ENCODE measurements at regions not wholly inside any gene's neighbourhood (a gene's known extent, or its start where the extent isn't known, plus 50 kb on each side); places are given as distances from the start of the nearest gene placed in this dataset.

DNA sequence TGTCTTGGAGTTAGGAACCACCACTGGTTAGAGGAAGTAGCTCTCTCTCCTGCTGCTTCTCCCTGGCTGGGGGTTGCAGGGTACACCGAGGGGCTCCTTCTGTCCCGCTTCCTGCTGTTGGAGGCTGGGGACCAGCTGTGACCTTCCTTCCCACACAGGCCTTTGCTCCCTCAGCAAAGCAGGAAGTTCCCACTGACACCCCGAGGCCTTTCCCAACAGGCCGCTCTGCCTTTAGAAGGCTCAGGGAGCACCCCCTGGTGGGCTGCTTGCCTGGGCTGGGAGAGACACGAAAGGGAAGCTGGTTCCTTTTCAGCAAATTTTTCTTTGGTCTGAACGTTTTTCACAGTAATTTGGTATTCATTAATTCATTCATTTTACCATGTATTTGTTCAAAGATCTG lies 527.9 kb upstream of the B3GAT1 start (continued):
- TF ChIP-seq, protein P1, sequence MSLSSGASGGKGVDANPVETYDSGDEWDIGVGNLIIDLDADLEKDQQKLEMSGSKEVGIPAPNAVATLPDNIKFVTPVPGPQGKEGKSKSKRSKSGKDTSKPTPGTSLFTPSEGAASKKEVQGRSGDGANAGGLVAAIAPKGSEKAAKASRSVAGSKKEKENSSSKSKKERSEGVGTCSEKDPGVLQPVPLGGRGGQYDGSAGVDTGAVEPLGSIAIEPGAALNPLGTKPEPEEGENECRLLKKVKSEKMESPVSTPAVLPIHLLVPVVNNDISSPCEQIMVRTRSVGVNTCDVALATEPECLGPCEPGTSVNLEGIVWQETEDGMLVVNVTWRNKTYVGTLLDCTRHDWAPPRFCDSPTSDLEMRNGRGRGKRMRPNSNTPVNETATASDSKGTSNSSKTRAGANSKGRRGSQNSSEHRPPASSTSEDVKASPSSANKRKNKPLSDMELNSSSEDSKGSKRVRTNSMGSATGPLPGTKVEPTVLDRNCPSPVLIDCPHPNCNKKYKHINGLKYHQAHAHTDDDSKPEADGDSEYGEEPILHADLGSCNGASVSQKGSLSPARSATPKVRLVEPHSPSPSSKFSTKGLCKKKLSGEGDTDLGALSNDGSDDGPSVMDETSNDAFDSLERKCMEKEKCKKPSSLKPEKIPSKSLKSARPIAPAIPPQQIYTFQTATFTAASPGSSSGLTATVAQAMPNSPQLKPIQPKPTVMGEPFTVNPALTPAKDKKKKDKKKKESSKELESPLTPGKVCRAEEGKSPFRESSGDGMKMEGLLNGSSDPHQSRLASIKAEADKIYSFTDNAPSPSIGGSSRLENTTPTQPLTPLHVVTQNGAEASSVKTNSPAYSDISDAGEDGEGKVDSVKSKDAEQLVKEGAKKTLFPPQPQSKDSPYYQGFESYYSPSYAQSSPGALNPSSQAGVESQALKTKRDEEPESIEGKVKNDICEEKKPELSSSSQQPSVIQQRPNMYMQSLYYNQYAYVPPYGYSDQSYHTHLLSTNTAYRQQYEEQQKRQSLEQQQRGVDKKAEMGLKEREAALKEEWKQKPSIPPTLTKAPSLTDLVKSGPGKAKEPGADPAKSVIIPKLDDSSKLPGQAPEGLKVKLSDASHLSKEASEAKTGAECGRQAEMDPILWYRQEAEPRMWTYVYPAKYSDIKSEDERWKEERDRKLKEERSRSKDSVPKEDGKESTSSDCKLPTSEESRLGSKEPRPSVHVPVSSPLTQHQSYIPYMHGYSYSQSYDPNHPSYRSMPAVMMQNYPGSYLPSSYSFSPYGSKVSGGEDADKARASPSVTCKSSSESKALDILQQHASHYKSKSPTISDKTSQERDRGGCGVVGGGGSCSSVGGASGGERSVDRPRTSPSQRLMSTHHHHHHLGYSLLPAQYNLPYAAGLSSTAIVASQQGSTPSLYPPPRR (CRISPR knock-in tag; IDR thresholded peaks at IDR 0.05; ENCODE audit: borderline replicate concordance), result no peak
- TF ChIP-seq KDM6A (CRISPR knock-in tag; IDR thresholded peaks at IDR 0.05; ENCODE audit: low read depth), result no peak
- TF ChIP-seq GABPA (IDR thresholded peaks at IDR 0.05; ENCODE audit: low read depth, low read length), result no peak
- 0 out of 2 replicates have a peak, but pooled peaks have one; percentile 16 for TF ChIP-seq GABPA (CRISPR knock-in tag; IDR thresholded peaks at IDR 0.05; ENCODE audit: low read depth)
- TF ChIP-seq ZBTB20 (CRISPR knock-in tag; IDR thresholded peaks at IDR 0.05; ENCODE audit: borderline replicate concordance, low read depth), result no peak

- in situ Hi-C loops (cut with HindIII; ENCODE audit: extremely low pct_ligation_motif_present, low pct_unique_long_range_greater_than_20kb), result no loop called here
- POLR2A ChIA-PET, result no interaction called here
- Histone ChIP-seq H3K36me3 (replicated peaks in 1 of 2; ENCODE audit: control insufficient read depth in 1 of 2, insufficient read depth in 2 of 2, low read length in 2 of 2) (no peaks in the 10 kb centered on the region), H4K20me1 (ENCODE audit: insufficient read depth, low read length) (no peaks in the 10 kb centered on the region), H3K4me2 (ENCODE audit: low read depth, low read length) (no peak overlapping the region), H3K27ac (ENCODE audit: extremely low read length, insufficient read depth, low read length) (no peak overlapping the region), H3K4me3 (replicated peaks in 1 of 3; ENCODE audit: insufficient read depth in 1 of 3, low read depth in 2 of 3, low read length in 3 of 3) (no peak overlapping the region), H3K4me1 (ENCODE audit: insufficient read depth, low read length) (no peaks in the 10 kb centered on the region), H3K27me3 (ENCODE audit: control insufficient read depth in 1 of 2, insufficient read depth in 2 of 2, low read length in 2 of 2) (no peaks in the 10 kb centered on the region), H3K9me3 (ENCODE audit: low read length) (no peaks in the 10 kb centered on the region), H3K9ac (ENCODE audit: insufficient read depth, low read depth, low read length) (no peak overlapping the region), H3K79me2 (ENCODE audit: insufficient read depth, low read length) (no peaks in the 10 kb centered on the region), H2AFZ (ENCODE audit: low read length) (no peak overlapping the region)
- BruUV-seq (replicated peaks), result no TSS peak
- CTCF ChIA-PET (ENCODE audit: low intra/inter-chr PET ratio, low total read pairs), result no interaction called here
- DNase-seq (ENCODE audit: low spot score) (no peak), ATAC-seq (no peak), FAIRE-seq (no peak)
- no peak for TF ChIP-seq ZNF30 (CRISPR knock-in tag; IDR thresholded peaks at IDR 0.05)
- no peak for TF ChIP-seq NCOR1 (IDR thresholded peaks at IDR 0.05; ENCODE audit: borderline replicate concordance, low read length)
- TF ChIP-seq, protein P2, sequence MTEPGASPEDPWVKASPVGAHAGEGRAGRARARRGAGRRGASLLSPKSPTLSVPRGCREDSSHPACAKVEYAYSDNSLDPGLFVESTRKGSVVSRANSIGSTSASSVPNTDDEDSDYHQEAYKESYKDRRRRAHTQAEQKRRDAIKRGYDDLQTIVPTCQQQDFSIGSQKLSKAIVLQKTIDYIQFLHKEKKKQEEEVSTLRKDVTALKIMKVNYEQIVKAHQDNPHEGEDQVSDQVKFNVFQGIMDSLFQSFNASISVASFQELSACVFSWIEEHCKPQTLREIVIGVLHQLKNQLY (CRISPR knock-in tag; IDR thresholded peaks at IDR 0.05), result no peak
- TF ChIP-seq BCLAF1 (IDR thresholded peaks at IDR 0.05), result no peak
- TF ChIP-seq SMARCE1 (IDR thresholded peaks at IDR 0.05; ENCODE audit: borderline replicate concordance), result no peak
- no peak for TF ChIP-seq HNRNPLL (IDR thresholded peaks at IDR 0.05; ENCODE audit: low read depth, low read length, poor library complexity, severe bottlenecking)
- WGBS (ENCODE audit: low lambda C conversion rate), result 61% methylated on average over 2 of the region's 2 CpGs
- intact Hi-C loops (cut with micrococcal nuclease; ENCODE audit: unreplicated experiment), result no loop called here
Observed at GRCh38 chr11:134939031-134939430, 527.0 kb upstream of the B3GAT1 start.
